T-helper 1 cell treated with Interleukin-12 subunit alpha and Interleukin-12 subunit beta and Interleukin-4 antibody, amounts not matched to agents 30 μg/mL and 1 μg/mL, for 36 hours (primary cell): ENCODE measurements at regions not wholly inside any gene's neighbourhood (a gene's known extent, or its start where the extent isn't known, plus 50 kb on each side); places are given as distances from the start of the nearest gene placed in this dataset.

Experiments
- H3K27ac Mint-ChIP-seq: one replicate; pipeline ENCODE4 v1.8.0; 2021; ENCODE audit warnings: mild to moderate bottlenecking, mixed read lengths
- H3K27me3 Mint-ChIP-seq: one replicate; pipeline ENCODE4 v1.8.0; 2021; ENCODE audit warnings: low read depth, mixed read lengths
- H3K36me3 Mint-ChIP-seq: one replicate; pipeline ENCODE4 v1.8.0; 2021; ENCODE audit warnings: low read depth, mixed read lengths
- H3K4me1 Mint-ChIP-seq: one replicate; pipeline ENCODE4 v1.8.0; 2021; ENCODE audit warnings: low read depth, mixed read lengths
- H3K4me3 Mint-ChIP-seq: one replicate; pipeline ENCODE4 v1.8.0; 2021; ENCODE audit warnings: mild to moderate bottlenecking, moderate library complexity, mixed read lengths
- H3K9me3 Mint-ChIP-seq: one replicate; pipeline ENCODE4 v1.8.0; 2021; ENCODE audit warnings: mixed read lengths

- Mint-ChIP-seq H3K4me1 (no peaks in the 10 kb centered on the region), H3K4me3 (no peak overlapping the region), H3K9me3 (no peaks in the 10 kb centered on the region), H3K27me3 (no peaks in the 10 kb centered on the region), H3K27ac (no peak overlapping the region), H3K36me3 (no peaks in the 10 kb centered on the region)
Observed at GRCh38 chr12:86834217-86834616, 578.0 kb upstream of the MGAT4C start.

GRCh38 chr12:86827409-86827808 is 571.2 kb upstream of the MGAT4C start:
- Mint-ChIP-seq H3K9me3 (peaks cover 4% of the 10 kb centered on the region), H3K4me3 (no peak overlapping the region), H3K27ac (no peak overlapping the region), H3K36me3 (no peaks in the 10 kb centered on the region), H3K4me1 (no peaks in the 10 kb centered on the region), H3K27me3 (no peaks in the 10 kb centered on the region)

- Mint-ChIP-seq H3K4me1 (no peaks in the 10 kb centered on the region), H3K9me3 (peaks cover 4% of the 10 kb centered on the region), H3K27me3 (no peaks in the 10 kb centered on the region), H3K4me3 (no peak overlapping the region), H3K36me3 (no peaks in the 10 kb centered on the region), H3K27ac (no peak overlapping the region)
Observed at GRCh38 chr12:86826051-86826450, 569.9 kb upstream of the MGAT4C start.

- H3K36me3 Mint-ChIP-seq = no peaks in the 10 kb centered on the region
- H3K4me3 Mint-ChIP-seq = no peak overlapping the region
- H3K27ac Mint-ChIP-seq = no peak overlapping the region
- H3K4me1 Mint-ChIP-seq = no peaks in the 10 kb centered on the region
- H3K27me3 Mint-ChIP-seq = no peaks in the 10 kb centered on the region
- peaks cover 2% of the 10 kb centered on the region for H3K9me3 Mint-ChIP-seq
Observed at GRCh38 chr12:86801439-86801838, 545.2 kb upstream of the MGAT4C start.

- H3K4me1 Mint-ChIP-seq = no peaks in the 10 kb centered on the region
- H3K9me3 Mint-ChIP-seq = peaks cover 3% of the 10 kb centered on the region
- H3K4me3 Mint-ChIP-seq = no peak overlapping the region
- no peaks in the 10 kb centered on the region for H3K27me3 Mint-ChIP-seq
- H3K36me3 Mint-ChIP-seq = no peaks in the 10 kb centered on the region
- H3K27ac Mint-ChIP-seq = no peak overlapping the region
Observed at GRCh38 chr12:86799616-86800015, 543.4 kb upstream of the MGAT4C start.

GRCh38 chr12:86796550-86796949 is 540.4 kb upstream of the MGAT4C start:
- no peaks in the 10 kb centered on the region for H3K27me3 Mint-ChIP-seq
- H3K4me1 Mint-ChIP-seq = no peaks in the 10 kb centered on the region
- peaks cover 3% of the 10 kb centered on the region for H3K9me3 Mint-ChIP-seq
- no peak overlapping the region for H3K4me3 Mint-ChIP-seq
- H3K36me3 Mint-ChIP-seq = no peaks in the 10 kb centered on the region
- H3K27ac Mint-ChIP-seq = no peak overlapping the region

- Mint-ChIP-seq H3K36me3 (no peaks in the 10 kb centered on the region), H3K27ac (no peak overlapping the region), H3K9me3 (peaks cover 7% of the 10 kb centered on the region), H3K4me3 (no peak overlapping the region), H3K27me3 (no peaks in the 10 kb centered on the region), H3K4me1 (no peaks in the 10 kb centered on the region)
Observed at GRCh38 chr12:86788661-86789060, 532.5 kb upstream of the MGAT4C start.

GRCh38 chr12:86787419-86787818 is 531.2 kb upstream of the MGAT4C start:
- H3K9me3 Mint-ChIP-seq = peaks cover 7% of the 10 kb centered on the region
- H3K36me3 Mint-ChIP-seq = no peaks in the 10 kb centered on the region
- no peak overlapping the region for H3K4me3 Mint-ChIP-seq
- no peak overlapping the region for H3K27ac Mint-ChIP-seq
- H3K4me1 Mint-ChIP-seq = no peaks in the 10 kb centered on the region
- H3K27me3 Mint-ChIP-seq = no peaks in the 10 kb centered on the region

GRCh38 chr12:86777325-86777724 is 521.1 kb upstream of the MGAT4C start:
- Mint-ChIP-seq H3K4me3 (no peak overlapping the region), H3K27ac (no peak overlapping the region), H3K4me1 (no peaks in the 10 kb centered on the region), H3K36me3 (no peaks in the 10 kb centered on the region), H3K27me3 (no peaks in the 10 kb centered on the region), H3K9me3 (no peaks in the 10 kb centered on the region)

GRCh38 chr12:86774841-86775388 is 518.7 kb upstream of the MGAT4C start:
- Mint-ChIP-seq H3K9me3 (peaks cover 3% of the 10 kb centered on the region), H3K27me3 (no peaks in the 10 kb centered on the region), H3K27ac (no peak overlapping the region), H3K36me3 (no peaks in the 10 kb centered on the region), H3K4me1 (no peaks in the 10 kb centered on the region), H3K4me3 (no peak overlapping the region)

GRCh38 chr12:86772696-86773095 is 516.5 kb upstream of the MGAT4C start:
- Mint-ChIP-seq H3K4me3 (no peak overlapping the region), H3K4me1 (no peaks in the 10 kb centered on the region), H3K9me3 (peaks cover 3% of the 10 kb centered on the region), H3K27me3 (no peaks in the 10 kb centered on the region), H3K36me3 (no peaks in the 10 kb centered on the region), H3K27ac (no peak overlapping the region)

- Mint-ChIP-seq H3K4me3 (no peak overlapping the region), H3K4me1 (no peaks in the 10 kb centered on the region), H3K9me3 (peaks cover 3% of the 10 kb centered on the region), H3K36me3 (no peaks in the 10 kb centered on the region), H3K27ac (no peak overlapping the region), H3K27me3 (no peaks in the 10 kb centered on the region)
Observed at GRCh38 chr12:86770871-86771270, 514.7 kb upstream of the MGAT4C start.

GRCh38 chr12:86748894-86749293 is 492.7 kb upstream of the MGAT4C start:
- no peaks in the 10 kb centered on the region for H3K4me1 Mint-ChIP-seq
- H3K36me3 Mint-ChIP-seq = no peaks in the 10 kb centered on the region
- no peak overlapping the region for H3K4me3 Mint-ChIP-seq
- H3K27ac Mint-ChIP-seq = no peak overlapping the region
- no peaks in the 10 kb centered on the region for H3K27me3 Mint-ChIP-seq
- H3K9me3 Mint-ChIP-seq = no peaks in the 10 kb centered on the region

GRCh38 chr12:86744547-86745212 is 488.5 kb upstream of the MGAT4C start:
- Mint-ChIP-seq H3K36me3 (no peaks in the 10 kb centered on the region), H3K27me3 (no peaks in the 10 kb centered on the region), H3K4me1 (no peaks in the 10 kb centered on the region), H3K9me3 (no peaks in the 10 kb centered on the region), H3K4me3 (no peak overlapping the region), H3K27ac (no peak overlapping the region)

- H3K36me3 Mint-ChIP-seq = no peaks in the 10 kb centered on the region
- no peak overlapping the region for H3K27ac Mint-ChIP-seq
Observed at GRCh38 chr12:86743875-86744536, 487.8 kb upstream of the MGAT4C start.

More at GRCh38 chr12:86743875-86744536, 487.8 kb upstream of the MGAT4C start:
- no peaks in the 10 kb centered on the region for H3K27me3 Mint-ChIP-seq
- H3K4me1 Mint-ChIP-seq = no peaks in the 10 kb centered on the region
- no peak overlapping the region for H3K4me3 Mint-ChIP-seq
- H3K9me3 Mint-ChIP-seq = no peaks in the 10 kb centered on the region
